ENCODE measurements at regions not wholly inside any gene's neighbourhood (a gene's known extent, or its start where the extent isn't known, plus 50 kb on each side); places are given as distances from the start of the nearest gene placed in this dataset.

DNA sequence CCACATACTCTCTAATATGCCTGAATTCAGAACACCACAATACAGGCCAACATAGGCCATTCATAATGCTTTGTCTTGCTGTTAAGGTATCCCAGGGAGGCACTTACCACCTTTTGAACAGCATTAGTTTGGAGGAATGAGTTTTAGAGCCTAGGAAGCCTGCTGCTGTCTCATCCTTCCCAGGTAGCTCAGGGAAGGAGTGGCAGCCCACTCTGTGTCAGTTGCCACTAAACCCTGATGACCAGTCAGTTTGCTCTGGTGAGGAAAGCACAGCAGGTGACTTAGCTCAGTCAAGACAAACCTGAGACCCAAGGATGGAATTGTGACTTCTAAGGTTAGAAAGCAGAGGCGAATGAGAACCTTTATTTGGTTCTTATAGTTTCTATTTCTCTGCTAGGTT is 337.4 kb upstream of the ATP10B start:
- intact Hi-C loops (cut with DNase I) = no loop called here
- 26 to 45% methylated on average over 1 of the region's 1 CpG for WGBS, 2 donors

GRCh38 chr5:161183559-161183958 is 331.5 kb upstream of the ATP10B start:
- Histone ChIP-seq H3K4me1 (ENCODE audit: control insufficient read depth in 1 of 2, insufficient read depth in 2 of 2, low read length in 2 of 2) (no peaks in the 10 kb centered on the region), H3K4me3 (ENCODE audit: low read length in 2 of 2) (no peak overlapping the region), H3K9me3 (ENCODE audit: control insufficient read depth, low read length) (no peaks in the 10 kb centered on the region), H3K27me3 (ENCODE audit: control insufficient read depth in 1 of 2, insufficient read depth in 2 of 2, low read length in 1 of 2) (no peaks in the 10 kb centered on the region), H3K27ac (ENCODE audit: low read depth in 1 of 2, low read length in 2 of 2) (no peak overlapping the region), H3K36me3 (ENCODE audit: control insufficient read depth in 1 of 2, insufficient read depth in 2 of 2, low read length in 1 of 2) (no peaks in the 10 kb centered on the region)
- DNase-seq (no peak), ATAC-seq (ENCODE audit: low FRiP score) (no peak)
- intact Hi-C loops (cut with DNase I) = no loop called here

More for the DNA sequence above, 337.4 kb upstream of the ATP10B start:
- no peak for ATAC-seq (ENCODE audit: low FRiP score)
- no peaks in the 10 kb centered on the region for H3K27me3 ChIP-seq (ENCODE audit: control insufficient read depth in 1 of 2, insufficient read depth in 2 of 2, low read length in 1 of 2)
- DNase-seq = no peak
- no peak overlapping the region for H3K4me3 ChIP-seq (ENCODE audit: low read length in 2 of 2)
- H3K27ac ChIP-seq (ENCODE audit: low read depth in 1 of 2, low read length in 2 of 2) = no peak overlapping the region
- H3K9me3 ChIP-seq (ENCODE audit: control insufficient read depth, low read length) = no peaks in the 10 kb centered on the region
- no peaks in the 10 kb centered on the region for H3K36me3 ChIP-seq (ENCODE audit: control insufficient read depth in 1 of 2, insufficient read depth in 2 of 2, low read length in 1 of 2)
- no peaks in the 10 kb centered on the region for H3K4me1 ChIP-seq (ENCODE audit: control insufficient read depth in 1 of 2, insufficient read depth in 2 of 2, low read length in 2 of 2)

GRCh38 chr5:161176221-161176620 is 324.2 kb upstream of the ATP10B start:
- H3K36me3 ChIP-seq (ENCODE audit: control insufficient read depth in 1 of 2, insufficient read depth in 2 of 2, low read length in 1 of 2) = no peaks in the 10 kb centered on the region
- H3K4me1 ChIP-seq (ENCODE audit: control insufficient read depth in 1 of 2, insufficient read depth in 2 of 2, low read length in 2 of 2) = no peaks in the 10 kb centered on the region
- DNase-seq (no peak), ATAC-seq (ENCODE audit: low FRiP score) (no peak)
- no peak overlapping the region for H3K27ac ChIP-seq (ENCODE audit: low read depth in 1 of 2, low read length in 2 of 2)
- 58 to 60% methylated on average over 2 of the region's 2 CpGs for WGBS, 2 donors
- intact Hi-C loops (cut with DNase I) = no loop called here
- H3K4me3 ChIP-seq (ENCODE audit: low read length in 2 of 2) = no peak overlapping the region
- no peaks in the 10 kb centered on the region for H3K9me3 ChIP-seq (ENCODE audit: control insufficient read depth, low read length)
- H3K27me3 ChIP-seq (ENCODE audit: control insufficient read depth in 1 of 2, insufficient read depth in 2 of 2, low read length in 1 of 2) = no peaks in the 10 kb centered on the region

DNA sequence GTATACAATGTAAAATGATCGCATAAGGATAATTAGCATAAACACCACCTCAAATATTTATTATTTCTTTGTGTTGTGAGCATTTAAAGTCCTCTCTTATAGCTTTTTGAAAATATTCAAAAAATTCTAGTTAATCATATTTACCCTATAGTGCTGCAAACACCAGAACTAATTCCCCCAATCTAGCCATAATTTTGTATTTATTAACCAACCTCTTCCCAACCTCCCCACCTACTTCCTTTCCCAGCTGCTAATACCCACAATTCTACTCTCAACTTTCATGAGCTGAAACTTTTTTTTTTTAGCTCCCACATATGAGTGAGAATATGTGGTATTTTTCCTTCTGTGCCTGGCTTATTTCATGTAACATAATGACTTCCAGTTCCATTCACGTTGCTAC is 317.8 kb upstream of the ATP10B start:
- intact Hi-C loops (cut with DNase I) = no loop called here
- Histone ChIP-seq H3K36me3 (ENCODE audit: control insufficient read depth in 1 of 2, insufficient read depth in 2 of 2, low read length in 1 of 2) (no peaks in the 10 kb centered on the region), H3K4me1 (ENCODE audit: control insufficient read depth in 1 of 2, insufficient read depth in 2 of 2, low read length in 2 of 2) (no peaks in the 10 kb centered on the region), H3K27ac (ENCODE audit: low read depth in 1 of 2, low read length in 2 of 2) (no peak overlapping the region), H3K9me3 (ENCODE audit: control insufficient read depth, low read length) (no peaks in the 10 kb centered on the region), H3K27me3 (ENCODE audit: control insufficient read depth in 1 of 2, insufficient read depth in 2 of 2, low read length in 1 of 2) (no peaks in the 10 kb centered on the region), H3K4me3 (ENCODE audit: low read length in 2 of 2) (no peak overlapping the region)
- WGBS, 2 donors = 53 to 54% methylated on average over 2 of the region's 2 CpGs
- DNase-seq (no peak), ATAC-seq (ENCODE audit: low FRiP score) (no peak)

DNA sequence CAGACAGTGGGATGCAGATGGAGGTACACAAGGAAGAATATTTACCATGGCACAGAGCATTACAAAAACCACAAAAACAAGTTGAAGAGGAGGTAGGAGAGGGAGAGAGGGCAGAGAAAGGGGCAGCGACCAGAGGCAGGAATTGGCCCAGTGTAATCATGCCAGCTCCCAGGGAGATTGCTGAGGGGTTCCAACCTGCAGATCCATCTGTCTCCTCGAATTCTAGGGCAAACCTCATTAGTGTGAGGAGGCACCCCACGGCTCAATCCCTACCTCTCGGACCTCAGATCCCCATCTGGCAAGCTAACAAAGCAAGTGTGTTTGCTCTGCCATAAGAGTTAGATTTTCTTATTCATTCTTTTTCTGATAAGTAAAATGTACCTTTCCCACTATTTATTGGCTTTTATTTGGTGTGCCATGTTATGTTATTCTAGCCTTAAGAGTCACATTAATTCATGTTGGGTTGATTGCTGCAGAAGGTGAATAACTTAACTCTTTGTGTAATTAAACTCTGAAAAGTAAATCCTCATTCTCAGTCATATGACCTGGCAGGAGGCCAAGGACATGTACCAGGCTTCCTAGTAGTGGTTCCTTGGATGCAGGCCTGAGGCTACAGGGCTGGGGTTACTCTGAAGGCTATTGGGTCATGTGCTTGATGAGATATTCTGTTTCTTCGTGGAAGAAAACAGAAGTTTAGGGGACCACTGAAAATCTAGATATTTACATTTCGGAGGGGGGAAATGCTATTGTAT is 315.2 kb upstream of the ATP10B start:
- no peaks in the 10 kb centered on the region for H3K4me1 ChIP-seq (ENCODE audit: control insufficient read depth in 1 of 2, insufficient read depth in 2 of 2, low read length in 2 of 2)
- H3K9me3 ChIP-seq (ENCODE audit: control insufficient read depth, low read length) = no peaks in the 10 kb centered on the region
- H3K27me3 ChIP-seq (ENCODE audit: control insufficient read depth in 1 of 2, insufficient read depth in 2 of 2, low read length in 1 of 2) = no peaks in the 10 kb centered on the region
- DNase-seq (no peak), ATAC-seq (ENCODE audit: low FRiP score) (no peak)
- no peak overlapping the region for H3K4me3 ChIP-seq (ENCODE audit: low read length in 2 of 2)
- 68 to 69% methylated on average over 6 of the region's 6 CpGs for WGBS, 2 donors
- H3K27ac ChIP-seq (ENCODE audit: low read depth in 1 of 2, low read length in 2 of 2) = no peak overlapping the region
- intact Hi-C loops (cut with DNase I) = no loop called here
- no peaks in the 10 kb centered on the region for H3K36me3 ChIP-seq (ENCODE audit: control insufficient read depth in 1 of 2, insufficient read depth in 2 of 2, low read length in 1 of 2)

DNA sequence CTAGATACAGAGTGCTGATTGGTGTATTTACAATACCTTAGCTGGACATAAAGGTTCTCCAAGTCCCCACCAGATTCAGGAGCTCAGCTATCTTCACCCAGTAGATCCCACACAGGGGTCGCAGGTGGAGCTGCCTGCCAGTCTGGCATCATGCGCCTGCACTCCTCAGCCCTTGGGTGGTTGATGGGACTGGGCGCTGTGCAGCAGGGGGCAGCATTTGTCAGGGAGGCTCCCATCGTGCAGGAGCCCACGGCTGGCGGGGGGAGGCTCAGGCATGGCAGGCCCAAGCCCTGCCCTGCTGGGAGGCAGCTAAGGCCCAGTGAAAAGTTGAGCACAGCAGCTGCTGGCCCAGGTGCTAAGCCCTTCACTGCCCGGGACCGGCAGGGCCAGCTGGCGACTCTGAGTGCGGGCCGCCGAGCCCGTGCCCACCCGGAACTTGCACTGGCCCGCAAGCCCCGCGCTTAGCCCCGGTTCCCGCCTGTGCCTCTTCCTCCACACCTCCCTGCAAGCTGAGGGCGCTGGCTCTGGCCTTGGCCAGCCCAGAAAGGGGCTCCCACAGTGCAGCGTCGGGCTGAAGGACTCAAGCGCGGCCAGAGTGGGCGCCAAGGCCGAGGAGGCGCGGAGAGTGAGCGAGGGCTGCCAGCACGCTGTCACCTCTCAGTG is 314.1 kb upstream of the ATP10B start:
- no peak overlapping the region for H3K27ac ChIP-seq (ENCODE audit: low read depth in 1 of 2, low read length in 2 of 2)
- no peaks in the 10 kb centered on the region for H3K36me3 ChIP-seq (ENCODE audit: control insufficient read depth in 1 of 2, insufficient read depth in 2 of 2, low read length in 1 of 2)
- no peaks in the 10 kb centered on the region for H3K9me3 ChIP-seq (ENCODE audit: control insufficient read depth, low read length)
- ATAC-seq (ENCODE audit: low FRiP score) (no peak), DNase-seq (no peak)
- intact Hi-C loops (cut with DNase I) = no loop called here
- no peaks in the 10 kb centered on the region for H3K4me1 ChIP-seq (ENCODE audit: control insufficient read depth in 1 of 2, insufficient read depth in 2 of 2, low read length in 2 of 2)
- 95% methylated on average over 30 of the region's 30 CpGs for WGBS, 2 donors
- H3K4me3 ChIP-seq (ENCODE audit: low read length in 2 of 2) = no peak overlapping the region
- H3K27me3 ChIP-seq (ENCODE audit: control insufficient read depth in 1 of 2, insufficient read depth in 2 of 2, low read length in 1 of 2) = no peaks in the 10 kb centered on the region

DNA sequence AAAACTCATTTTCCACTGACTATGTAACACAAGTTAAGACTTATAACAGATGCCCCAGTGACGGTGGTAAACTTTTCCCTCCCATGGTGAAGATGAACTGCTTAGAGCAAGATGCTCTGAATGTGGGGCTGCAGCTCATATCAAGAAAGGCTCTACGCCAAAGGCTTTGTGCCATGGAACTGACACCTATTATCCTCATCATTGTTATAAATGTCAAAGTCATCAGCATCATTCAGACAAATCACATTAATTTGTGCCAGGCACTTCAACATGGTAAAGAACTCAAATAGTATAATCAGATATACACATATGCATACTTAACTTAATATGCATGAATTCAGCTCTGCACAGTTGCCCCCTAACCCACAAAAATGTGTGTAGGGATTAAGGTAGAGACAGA is 305.9 kb upstream of the ATP10B start:
- no peaks in the 10 kb centered on the region for H3K27me3 ChIP-seq (ENCODE audit: control insufficient read depth in 1 of 2, insufficient read depth in 2 of 2, low read length in 1 of 2)
- intact Hi-C loops (cut with DNase I) = no loop called here
- no peak for ATAC-seq (ENCODE audit: low FRiP score)

GRCh38 chr5:161155451-161155850 is 303.4 kb upstream of the ATP10B start:
- Histone ChIP-seq H3K4me3 (ENCODE audit: low read length in 2 of 2) (no peak overlapping the region), H3K27me3 (ENCODE audit: control insufficient read depth in 1 of 2, insufficient read depth in 2 of 2, low read length in 1 of 2) (peaks cover 0 to 2% of the 10 kb centered on the region in 2 donors), H3K36me3 (ENCODE audit: control insufficient read depth in 1 of 2, insufficient read depth in 2 of 2, low read length in 1 of 2) (no peaks in the 10 kb centered on the region), H3K4me1 (ENCODE audit: control insufficient read depth in 1 of 2, insufficient read depth in 2 of 2, low read length in 2 of 2) (no peaks in the 10 kb centered on the region), H3K9me3 (ENCODE audit: control insufficient read depth, low read length) (no peaks in the 10 kb centered on the region), H3K27ac (ENCODE audit: low read depth in 1 of 2, low read length in 2 of 2) (no peak overlapping the region)
- DNase-seq (no peak), ATAC-seq (ENCODE audit: low FRiP score) (no peak)
- 83 to 85% methylated on average over 1 of the region's 1 CpG for WGBS, 2 donors
- intact Hi-C loops (cut with DNase I) = no loop called here

More for the DNA sequence above, 305.9 kb upstream of the ATP10B start:
- WGBS, 2 donors = 84% methylated on average over 2 of the region's 2 CpGs
- Histone ChIP-seq H3K4me1 (ENCODE audit: control insufficient read depth in 1 of 2, insufficient read depth in 2 of 2, low read length in 2 of 2) (no peaks in the 10 kb centered on the region), H3K9me3 (ENCODE audit: control insufficient read depth, low read length) (no peaks in the 10 kb centered on the region), H3K36me3 (ENCODE audit: control insufficient read depth in 1 of 2, insufficient read depth in 2 of 2, low read length in 1 of 2) (no peaks in the 10 kb centered on the region), H3K27ac (ENCODE audit: low read depth in 1 of 2, low read length in 2 of 2) (no peak overlapping the region), H3K4me3 (ENCODE audit: low read length in 2 of 2) (no peak overlapping the region)
- no peak for DNase-seq

- H3K9me3 ChIP-seq (ENCODE audit: control insufficient read depth, low read length) = no peaks in the 10 kb centered on the region
- ATAC-seq (ENCODE audit: low FRiP score) (no peak), DNase-seq (no peak)
- peaks cover 0 to 2% of the 10 kb centered on the region in 2 donors for H3K27me3 ChIP-seq (ENCODE audit: control insufficient read depth in 1 of 2, insufficient read depth in 2 of 2, low read length in 1 of 2)
- WGBS, 2 donors = 76 to 85% methylated on average over 2 of the region's 2 CpGs
- H3K4me1 ChIP-seq (ENCODE audit: control insufficient read depth in 1 of 2, insufficient read depth in 2 of 2, low read length in 2 of 2) = no peaks in the 10 kb centered on the region
- intact Hi-C loops (cut with DNase I) = no loop called here
- no peak overlapping the region for H3K27ac ChIP-seq (ENCODE audit: low read depth in 1 of 2, low read length in 2 of 2)
- no peaks in the 10 kb centered on the region for H3K36me3 ChIP-seq (ENCODE audit: control insufficient read depth in 1 of 2, insufficient read depth in 2 of 2, low read length in 1 of 2)
- H3K4me3 ChIP-seq (ENCODE audit: low read length in 2 of 2) = no peak overlapping the region
These were observed 300.5 kb upstream of the ATP10B start for GRCh38 chr5:161152415-161152940.
